Thymus (tissue), 11 donors: ENCODE measurements at regions not wholly inside any gene's neighbourhood (a gene's known extent, or its start where the extent isn't known, plus 50 kb on each side); places are given as distances from the start of the nearest gene placed in this dataset.

Experiments
- DNase-seq, 9 donors: peaks; one replicate each; pipeline ENCODE4 v3.0.0-alpha.2; 2013; ENCODE audit warnings: low spot score in 9 of 9, low read depth in 6 of 9, missing footprints in 1 of 9
- H3K27ac ChIP-seq, 2 donors: one replicate each; pipeline ENCODE4 v1.5.1; 2013; ENCODE audit warnings: control low read depth in 1 of 2, low read depth in 1 of 2, low read length in 1 of 2, mild to moderate bottlenecking in 1 of 2, moderate library complexity in 1 of 2
- H3K27me3 ChIP-seq, 2 donors: one replicate each; pipeline ENCODE4 v1.5.1; 2013; ENCODE audit warnings: low read length in 1 of 2; ENCODE audit not compliant: control insufficient read depth in 2 of 2, insufficient read depth in 1 of 2
- H3K36me3 ChIP-seq, 2 donors: one replicate each; pipeline ENCODE4 v1.5.1; 2013; ENCODE audit warnings: low read length in 1 of 2, mild to moderate bottlenecking in 1 of 2, moderate library complexity in 1 of 2; ENCODE audit not compliant: control insufficient read depth in 2 of 2, insufficient read depth in 2 of 2
- H3K4me1 ChIP-seq, 2 donors: one replicate each; pipeline ENCODE4 v1.5.1; 2013; ENCODE audit warnings: low read length in 2 of 2; ENCODE audit not compliant: control insufficient read depth in 2 of 2, insufficient read depth in 2 of 2
- H3K4me3 ChIP-seq, 2 donors: one replicate each; pipeline ENCODE4 v1.5.1; 2013; ENCODE audit warnings: low read length in 2 of 2, control low read depth in 1 of 2, mild to moderate bottlenecking in 1 of 2
- H3K9me3 ChIP-seq, 2 donors: one replicate each; pipeline ENCODE4 v1.5.1; 2013; ENCODE audit warnings: low read length in 1 of 2, mild to moderate bottlenecking in 1 of 2; ENCODE audit not compliant: control insufficient read depth in 2 of 2, insufficient read depth in 1 of 2
- WGBS: extraction: QIAGEN DNeasy Blood & Tissue Kit; methylation state at CpG from one replicate; pipeline ENCODE4 v1.1.7; 2013; 5-methylcytosine and 5-hydroxymethylcytosine counted together
- donor health status: healthy.

DNA sequence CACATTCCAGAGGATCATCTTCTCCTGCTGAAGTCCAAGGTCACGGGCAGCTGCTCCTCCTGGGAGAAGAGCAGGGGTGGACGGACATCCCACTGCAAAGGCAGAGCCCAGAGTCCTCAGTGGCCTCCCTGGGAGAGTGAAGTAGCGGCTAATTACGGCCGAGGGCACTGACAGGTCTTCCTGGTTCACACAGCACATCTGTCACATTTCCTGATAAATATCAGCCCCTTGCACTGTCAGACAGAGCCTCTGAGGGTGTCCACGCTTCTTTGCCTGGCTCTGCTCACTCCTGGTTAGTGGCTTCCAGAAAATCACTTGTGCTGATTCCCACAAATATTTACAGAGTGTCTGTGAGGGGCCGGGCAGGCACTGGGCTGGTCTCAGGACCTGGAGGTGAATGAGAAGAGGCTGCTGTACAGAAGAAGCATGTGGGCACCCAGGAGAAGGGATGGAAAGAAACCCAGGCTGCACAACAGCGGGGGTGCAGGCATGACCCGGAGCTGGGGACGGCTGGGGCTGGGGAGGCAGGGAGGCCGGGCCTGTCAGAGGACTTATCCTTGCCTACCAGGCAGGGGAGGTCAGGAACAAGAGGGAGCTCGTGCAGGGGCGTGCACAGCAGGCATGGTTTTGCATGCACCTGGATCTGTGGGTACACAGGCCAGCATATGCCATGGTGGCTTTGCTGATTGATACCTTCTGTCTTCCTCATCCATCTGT is 258.2 kb upstream of the TNRC6C start:
- H3K27me3 ChIP-seq = peaks cover 0 to 52% of the 10 kb centered on the region in 2 donors
- WGBS = 93% methylated on average over 13 of the region's 13 CpGs
- H3K9me3 ChIP-seq = peaks cover 0 to 14% of the 10 kb centered on the region in 2 donors
- peaks cover 4 to 27% of the 10 kb centered on the region in 2 donors for H3K4me1 ChIP-seq
- no peak for DNase-seq
- H3K27ac ChIP-seq = no peak overlapping the region
- no peak overlapping the region for H3K4me3 ChIP-seq
- H3K36me3 ChIP-seq = no peaks in the 10 kb centered on the region

DNA sequence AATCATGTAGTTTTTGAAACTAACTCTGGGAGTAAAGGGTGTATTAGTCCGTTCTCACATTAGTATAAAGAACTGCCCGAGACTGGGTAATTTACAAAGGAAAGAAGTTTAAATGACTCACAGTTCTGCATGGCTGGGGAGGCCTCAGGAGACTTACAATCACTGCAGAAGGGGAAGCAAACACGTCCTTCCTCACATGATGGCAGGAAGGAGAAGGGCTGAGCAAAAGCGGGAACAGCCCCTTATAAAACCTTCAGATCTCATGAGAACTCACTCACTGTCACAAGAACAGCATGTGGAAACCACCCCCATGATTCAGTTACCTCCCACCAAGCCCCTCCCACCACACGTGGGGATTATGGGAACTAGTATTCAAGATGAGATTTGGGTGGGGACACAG is 256.5 kb upstream of the TNRC6C start:
- peaks cover 0 to 14% of the 10 kb centered on the region in 2 donors for H3K9me3 ChIP-seq
- WGBS = 94% methylated on average over 5 of the region's 5 CpGs

DNA sequence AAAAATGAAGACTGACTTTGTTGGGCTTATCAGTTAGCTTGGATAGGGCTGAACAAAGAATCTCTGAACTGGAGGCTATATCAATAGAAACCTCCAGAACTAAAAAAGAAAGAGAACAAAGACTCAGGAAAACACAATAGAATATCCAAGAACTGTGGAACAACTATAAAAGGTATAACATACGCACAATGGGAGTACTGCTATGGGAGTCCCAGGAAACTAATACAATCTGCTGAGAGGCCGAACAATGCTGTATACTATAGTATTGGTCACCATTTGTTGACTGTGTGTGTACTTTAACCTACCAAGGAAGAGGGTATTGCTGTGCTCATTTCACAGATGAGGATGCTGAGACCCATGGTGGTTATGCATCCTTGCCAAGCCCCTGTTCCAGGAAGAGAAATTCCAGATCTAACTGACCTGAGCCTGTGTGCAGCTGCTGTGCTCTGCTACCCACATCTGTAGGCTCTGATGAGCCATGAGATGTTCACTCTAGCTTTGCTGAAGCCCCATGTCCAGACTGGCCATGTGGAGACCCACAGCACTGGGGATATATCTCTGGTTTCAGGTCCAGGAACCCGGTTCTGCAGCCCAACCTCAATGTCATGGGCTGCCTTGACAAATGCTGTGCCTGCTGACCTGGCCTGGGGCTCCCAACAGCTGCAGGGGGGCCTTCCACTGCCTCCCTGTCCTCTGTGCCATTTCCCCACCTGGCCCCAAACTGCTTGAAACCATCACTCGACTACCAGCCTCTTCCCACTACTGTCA is 254.3 kb upstream of the TNRC6C start:
- Histone ChIP-seq H3K4me3 (no peak overlapping the region), H3K4me1 (no peaks in the 10 kb centered on the region), H3K27ac (no peak overlapping the region), H3K9me3 (peaks cover 0 to 19% of the 10 kb centered on the region in 2 donors), H3K36me3 (no peaks in the 10 kb centered on the region), H3K27me3 (peaks cover 0 to 13% of the 10 kb centered on the region in 2 donors)
- no peak for DNase-seq
- WGBS = 91% methylated on average over 4 of the region's 4 CpGs

More for the DNA sequence above, 256.5 kb upstream of the TNRC6C start:
- peaks cover 0 to 35% of the 10 kb centered on the region in 2 donors for H3K27me3 ChIP-seq
- no peak overlapping the region for H3K4me3 ChIP-seq
- peaks cover 0 to 10% of the 10 kb centered on the region in 2 donors for H3K4me1 ChIP-seq
- DNase-seq = no peak
- H3K36me3 ChIP-seq = no peaks in the 10 kb centered on the region
- no peak overlapping the region for H3K27ac ChIP-seq

DNA sequence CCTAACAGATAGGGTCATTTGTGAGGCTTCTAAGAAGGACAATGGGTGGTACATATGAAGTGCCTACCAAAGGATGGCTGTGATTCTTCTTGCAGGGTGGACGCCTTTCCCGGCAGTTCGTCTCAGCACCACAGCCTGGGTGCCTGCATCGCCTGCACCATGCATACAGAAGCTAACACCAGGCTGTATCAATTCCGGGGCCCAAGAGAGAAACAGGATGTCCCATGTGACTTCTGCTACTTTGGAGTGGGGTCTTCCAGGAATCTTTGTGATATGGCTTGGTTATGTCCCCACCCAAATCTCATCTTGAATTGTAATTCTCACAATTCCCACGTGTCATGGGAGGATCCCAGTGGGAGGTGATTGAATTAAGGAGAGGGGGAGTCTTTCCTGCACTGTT is 251.6 kb upstream of the TNRC6C start:
- Histone ChIP-seq H3K9me3 (peaks cover 0 to 19% of the 10 kb centered on the region in 2 donors), H3K27me3 (peaks cover 0 to 2% of the 10 kb centered on the region in 2 donors), H3K36me3 (no peaks in the 10 kb centered on the region), H3K4me3 (no peak overlapping the region), H3K27ac (no peak overlapping the region), H3K4me1 (peaks cover 0 to 2% of the 10 kb centered on the region in 2 donors)
- no peak for DNase-seq
- 81% methylated on average over 6 of the region's 6 CpGs for WGBS

DNA sequence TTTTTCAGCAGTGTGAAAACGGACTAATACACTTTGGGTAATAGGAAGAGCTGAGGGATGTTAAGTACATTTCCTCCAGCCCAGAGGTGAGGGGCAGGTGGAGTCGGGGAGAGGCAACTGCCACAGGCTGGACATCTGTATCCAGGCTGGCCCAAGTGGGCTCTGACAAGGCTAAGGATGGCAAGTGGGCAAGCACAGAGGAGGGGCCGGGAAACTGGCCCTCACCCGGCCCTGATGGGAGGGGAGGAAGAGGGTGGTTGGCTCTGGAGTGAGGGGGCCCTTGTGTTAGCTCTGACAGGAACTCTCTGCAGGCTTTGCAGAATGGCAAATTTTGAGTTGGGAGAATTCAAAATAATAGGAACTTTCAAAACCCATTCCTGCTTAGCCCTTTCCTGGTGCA is 251.0 kb upstream of the TNRC6C start:
- Histone ChIP-seq H3K36me3 (no peaks in the 10 kb centered on the region), H3K4me3 (no peak overlapping the region), H3K27me3 (peaks cover 0 to 2% of the 10 kb centered on the region in 2 donors), H3K9me3 (peaks cover 0 to 19% of the 10 kb centered on the region in 2 donors), H3K4me1 (peaks cover 0 to 2% of the 10 kb centered on the region in 2 donors), H3K27ac (no peak overlapping the region)
- 98% methylated on average over 4 of the region's 4 CpGs for WGBS
- DNase-seq = no peak

DNA sequence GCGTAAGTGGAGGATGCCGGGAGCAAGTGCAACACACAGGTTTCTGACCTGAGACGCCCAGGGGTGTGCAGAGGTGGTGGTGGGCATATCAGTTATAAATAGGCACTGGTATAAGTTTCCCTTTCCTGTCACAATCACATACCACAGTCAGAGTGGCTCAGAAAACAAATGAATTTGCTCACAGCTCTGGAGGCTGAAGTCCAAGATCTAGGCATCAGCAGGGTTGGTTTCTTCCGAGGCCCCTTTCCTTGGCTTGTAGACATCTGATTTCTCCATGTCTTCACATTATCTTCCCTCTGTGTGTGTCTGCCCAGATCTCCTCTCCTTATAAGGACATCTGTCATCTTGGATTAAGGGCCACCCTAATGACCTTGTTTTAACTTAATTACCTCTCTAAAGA is 250.5 kb upstream of the TNRC6C start:
- Histone ChIP-seq H3K9me3 (peaks cover 0 to 19% of the 10 kb centered on the region in 2 donors), H3K4me1 (peaks cover 0 to 2% of the 10 kb centered on the region in 2 donors), H3K27ac (no peak overlapping the region), H3K27me3 (peaks cover 0 to 2% of the 10 kb centered on the region in 2 donors), H3K36me3 (no peaks in the 10 kb centered on the region), H3K4me3 (no peak overlapping the region)
- DNase-seq = no peak
- 95% methylated on average over 4 of the region's 4 CpGs for WGBS

DNA sequence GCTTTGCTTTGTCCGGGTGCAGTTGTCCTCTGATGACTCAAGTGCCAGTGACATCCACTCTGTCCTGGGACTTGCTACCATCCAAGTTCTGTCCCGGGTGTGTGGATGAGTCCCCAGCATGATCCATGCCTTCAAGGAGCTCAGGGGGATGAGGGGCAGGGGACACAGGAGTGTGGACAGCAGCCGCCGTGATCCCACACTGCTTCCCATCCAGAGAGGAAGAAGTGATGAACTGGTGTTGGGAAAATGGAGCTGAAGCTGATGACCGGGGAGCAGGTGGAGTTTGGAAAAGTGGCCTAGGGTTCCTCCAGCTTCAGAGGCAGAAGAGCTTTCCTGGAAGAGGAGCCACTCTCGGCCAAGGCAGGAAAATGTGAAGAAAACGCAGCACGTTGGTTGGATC is 249.6 kb upstream of the TNRC6C start:
- no peak overlapping the region for H3K4me3 ChIP-seq
- peaks cover 0 to 2% of the 10 kb centered on the region in 2 donors for H3K27me3 ChIP-seq
- WGBS = 96% methylated on average over 8 of the region's 8 CpGs
- H3K36me3 ChIP-seq = no peaks in the 10 kb centered on the region
- no peak overlapping the region for H3K27ac ChIP-seq
- H3K9me3 ChIP-seq = peaks cover 0 to 16% of the 10 kb centered on the region in 2 donors
- no peak for DNase-seq
- H3K4me1 ChIP-seq = peaks cover 0 to 2% of the 10 kb centered on the region in 2 donors

DNA sequence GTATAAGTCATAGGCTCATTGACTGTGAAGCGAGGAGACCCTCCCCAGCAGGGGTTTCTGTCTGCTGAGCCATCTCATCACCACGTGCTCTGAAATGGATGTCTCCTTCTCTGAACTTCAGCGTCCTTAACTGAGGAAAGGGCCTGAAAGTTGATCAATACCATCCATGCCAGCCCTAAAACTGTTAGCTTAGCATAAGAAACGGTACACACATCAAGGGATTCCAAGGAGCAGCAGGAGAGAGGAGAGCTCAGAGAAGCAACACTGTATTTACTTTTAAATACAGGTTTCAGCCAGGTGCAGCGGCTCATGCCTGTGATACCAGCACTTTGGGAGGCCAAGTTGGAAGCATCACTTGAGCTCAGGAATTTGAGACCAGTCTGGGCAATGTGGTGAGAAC is 248.9 kb upstream of the TNRC6C start:
- Histone ChIP-seq H3K4me3 (no peak overlapping the region), H3K9me3 (peaks cover 0 to 11% of the 10 kb centered on the region in 2 donors), H3K27me3 (peaks cover 0 to 2% of the 10 kb centered on the region in 2 donors), H3K4me1 (peaks cover 0 to 2% of the 10 kb centered on the region in 2 donors), H3K27ac (no peak overlapping the region), H3K36me3 (no peaks in the 10 kb centered on the region)
- DNase-seq = no peak
- WGBS = 85% methylated on average over 5 of the region's 5 CpGs

DNA sequence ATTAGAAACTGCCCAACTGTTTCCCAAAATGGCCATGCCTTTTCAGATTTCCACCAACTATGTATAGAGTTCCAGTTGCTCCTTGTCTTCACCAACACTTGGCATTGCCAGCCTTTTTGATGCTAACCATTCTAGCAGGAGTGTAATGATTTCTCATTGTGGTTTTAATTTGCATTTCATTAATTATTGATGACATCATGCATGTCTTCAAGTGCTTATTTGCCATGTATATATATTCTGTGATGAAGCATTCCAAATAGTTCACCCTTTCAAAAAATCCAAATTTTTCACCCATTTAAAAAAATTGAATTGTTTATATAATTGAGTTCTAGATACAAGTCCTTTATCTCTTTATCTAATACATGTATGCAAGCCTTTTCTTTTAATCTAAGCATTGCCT is 245.9 kb upstream of the TNRC6C start:
- Histone ChIP-seq H3K9me3 (peaks cover 0 to 3% of the 10 kb centered on the region in 2 donors), H3K36me3 (no peaks in the 10 kb centered on the region), H3K4me3 (no peak overlapping the region), H3K27me3 (peaks cover 0 to 2% of the 10 kb centered on the region in 2 donors), H3K4me1 (peaks cover 0 to 2% of the 10 kb centered on the region in 2 donors), H3K27ac (no peak overlapping the region)
- no peak for DNase-seq
